SU-DHL-6 (cell line): ENCODE measurements at regions not wholly inside any gene's neighbourhood (a gene's known extent, or its start where the extent isn't known, plus 50 kb on each side); places are given as distances from the start of the nearest gene placed in this dataset.

Experiments
- H2AFZ ChIP-seq: fragments of 200-600 bp; sonication (generic); 2 replicates; pipeline ENCODE4 v1.6.1; 2014; ENCODE audit warnings: low read depth, mild to moderate bottlenecking, moderate library complexity, mixed read lengths, antibody characterized with exemption, low read length; ENCODE audit not compliant: severe bottlenecking
- H3F3A ChIP-seq: fragments of 200-600 bp; shearing (Covaris generic); 2 replicates; pipeline ENCODE4 v1.6.0; 2016; ENCODE audit warnings: antibody characterized with exemption, mild to moderate bottlenecking; ENCODE audit not compliant: insufficient read depth
- H3K27ac ChIP-seq: fragments of 200-600 bp; sonication (generic); 2 replicates; pipeline ENCODE4 v1.5.1; 2016; ENCODE audit warnings: low read depth, mild to moderate bottlenecking, low read length, moderate library complexity, mixed read lengths
- H3K27me3 ChIP-seq: fragments of 200-600 bp; sonication (generic), shearing (Covaris generic); 2 replicates; pipeline ENCODE4 v1.6.0; 2014; ENCODE audit warnings: mild to moderate bottlenecking, low read length
- H3K36me3 ChIP-seq: fragments of 200-600 bp; sonication (generic); 2 replicates; pipeline ENCODE4 v1.6.1; 2014; ENCODE audit warnings: mild to moderate bottlenecking, low read length, mixed read lengths
- H3K4me2 ChIP-seq: fragments of 300-600, 200-600 bp; shearing (Covaris generic), sonication (generic); 2 replicates; pipeline ENCODE4 v1.6.0; 2014; ENCODE audit warnings: low read length, low read depth, mild to moderate bottlenecking; ENCODE audit not compliant: poor library complexity, severe bottlenecking
- H3K4me3 ChIP-seq: fragments of 200-600 bp; sonication (generic); 2 replicates; pipeline ENCODE4 v1.5.1; 2014; ENCODE audit warnings: antibody characterized with exemption, low read length, mild to moderate bottlenecking, mixed read lengths; ENCODE audit not compliant: insufficient read depth, poor library complexity, severe bottlenecking
- H3K79me2 ChIP-seq: fragments of 200-600 bp; sonication (generic); 2 replicates; pipeline ENCODE4 v1.6.1; 2014; ENCODE audit warnings: mild to moderate bottlenecking, low read length, moderate library complexity; ENCODE audit not compliant: insufficient read depth
- H3K9ac ChIP-seq: fragments of 200-600 bp; sonication (generic); 2 replicates; pipeline ENCODE4 v1.7.0; 2014; ENCODE audit warnings: mild to moderate bottlenecking, low read length
- H3K9me2 ChIP-seq: fragments of 200-600 bp; sonication (generic); replicated peaks from 2 replicates; pipeline ENCODE4 v1.6.1; 2014; ENCODE audit warnings: low read length; ENCODE audit not compliant: insufficient read depth
- H3K9me3 ChIP-seq: fragments of 200-600 bp; sonication (generic); 2 replicates; pipeline ENCODE4 v1.6.1; 2014; ENCODE audit warnings: low read length, mixed read lengths; ENCODE audit not compliant: insufficient read depth
- H4K20me1 ChIP-seq: fragments of 200-600 bp; sonication (generic); 2 replicates; pipeline ENCODE4 v1.6.1; 2014; ENCODE audit warnings: low read depth, mild to moderate bottlenecking, antibody characterized with exemption, low read length, moderate library complexity, mixed read lengths
- EZH2phosphoT487 ChIP-seq: fragments of 200-600 bp; sonication (generic), shearing (Covaris generic); conservative IDR thresholded peaks from 2 replicates; pipeline ENCODE4 v1.6.1; 2018; ENCODE audit warnings: mild to moderate bottlenecking, antibody characterized with exemption, low read length, moderate library complexity, mixed read lengths
- TF ChIP-seq, protein P1 (sequence below): fragments of 200-600 bp; sonication (generic); IDR thresholded peaks from one replicate; pipeline ENCODE4 v1.5.1; 2017; ENCODE audit warnings: antibody characterized with exemption, mild to moderate bottlenecking, low read length, moderate library complexity; ENCODE audit not compliant: insufficient read depth, poor library complexity, severe bottlenecking

DNA sequence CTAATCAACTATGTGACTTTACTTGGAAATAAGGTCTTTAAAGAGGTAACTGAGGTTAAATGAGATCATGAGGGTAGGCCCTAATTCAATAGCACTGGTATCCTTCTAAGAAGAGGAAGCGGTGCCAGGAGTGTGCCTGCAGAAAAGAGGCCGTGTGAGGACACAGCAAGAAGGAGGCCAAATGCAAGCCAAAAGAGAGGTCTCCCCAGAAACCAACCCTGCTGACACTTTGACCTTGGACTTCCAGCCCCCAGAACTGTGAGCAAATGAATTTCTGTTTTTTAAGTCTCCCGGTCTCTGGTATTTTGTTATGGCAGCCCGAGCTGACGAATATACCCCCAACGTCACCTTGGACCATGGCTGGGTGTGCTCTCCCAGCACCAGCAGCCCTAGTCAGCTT, 257.5 kb upstream of the NCKAP5 start:
- H2AFZ ChIP-seq: no peak overlapping the region
- no peaks in the 10 kb centered on the region for H3K27me3 ChIP-seq
- H3K79me2 ChIP-seq: no peaks in the 10 kb centered on the region
- H3K27ac ChIP-seq: no peak overlapping the region
- no peaks in the 10 kb centered on the region for H3K9me2 ChIP-seq
- H3K36me3 ChIP-seq: no peaks in the 10 kb centered on the region
- H3F3A ChIP-seq: no peaks in the 10 kb centered on the region
- H3K4me3 ChIP-seq: no peak overlapping the region
- TF ChIP-seq, protein P1, sequence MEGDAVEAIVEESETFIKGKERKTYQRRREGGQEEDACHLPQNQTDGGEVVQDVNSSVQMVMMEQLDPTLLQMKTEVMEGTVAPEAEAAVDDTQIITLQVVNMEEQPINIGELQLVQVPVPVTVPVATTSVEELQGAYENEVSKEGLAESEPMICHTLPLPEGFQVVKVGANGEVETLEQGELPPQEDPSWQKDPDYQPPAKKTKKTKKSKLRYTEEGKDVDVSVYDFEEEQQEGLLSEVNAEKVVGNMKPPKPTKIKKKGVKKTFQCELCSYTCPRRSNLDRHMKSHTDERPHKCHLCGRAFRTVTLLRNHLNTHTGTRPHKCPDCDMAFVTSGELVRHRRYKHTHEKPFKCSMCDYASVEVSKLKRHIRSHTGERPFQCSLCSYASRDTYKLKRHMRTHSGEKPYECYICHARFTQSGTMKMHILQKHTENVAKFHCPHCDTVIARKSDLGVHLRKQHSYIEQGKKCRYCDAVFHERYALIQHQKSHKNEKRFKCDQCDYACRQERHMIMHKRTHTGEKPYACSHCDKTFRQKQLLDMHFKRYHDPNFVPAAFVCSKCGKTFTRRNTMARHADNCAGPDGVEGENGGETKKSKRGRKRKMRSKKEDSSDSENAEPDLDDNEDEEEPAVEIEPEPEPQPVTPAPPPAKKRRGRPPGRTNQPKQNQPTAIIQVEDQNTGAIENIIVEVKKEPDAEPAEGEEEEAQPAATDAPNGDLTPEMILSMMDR: no peak
- TF ChIP-seq EZH2phosphoT487: no peak
- H3K4me2 ChIP-seq: no peak overlapping the region
- H3K9me3 ChIP-seq: no peaks in the 10 kb centered on the region
- H3K9ac ChIP-seq: no peak overlapping the region
- no peaks in the 10 kb centered on the region for H4K20me1 ChIP-seq

DNA sequence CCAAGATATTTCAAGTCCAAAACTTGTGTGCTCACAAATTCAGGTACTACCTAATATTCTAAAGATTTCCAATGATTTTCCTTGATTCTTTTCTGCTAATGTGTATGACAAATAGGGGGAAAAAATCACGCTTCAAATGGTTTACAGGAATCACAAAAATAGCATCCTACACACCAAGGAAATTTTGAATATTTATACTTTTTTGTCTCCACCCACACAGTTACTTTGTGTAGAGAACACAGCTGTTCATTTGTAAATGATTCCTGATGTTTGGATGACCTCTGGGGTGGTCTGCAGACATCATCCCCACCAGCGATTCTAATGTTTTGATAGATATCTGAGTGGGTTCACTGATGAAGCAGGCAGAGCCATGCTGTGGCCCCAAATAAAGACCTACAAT, 260.6 kb upstream of the NCKAP5 start:
- Histone ChIP-seq H3K9me3 (no peaks in the 10 kb centered on the region), H3K79me2 (no peaks in the 10 kb centered on the region), H3K27ac (no peak overlapping the region), H3K27me3 (no peaks in the 10 kb centered on the region), H3F3A (no peaks in the 10 kb centered on the region), H4K20me1 (no peaks in the 10 kb centered on the region), H2AFZ (no peak overlapping the region), H3K4me3 (no peak overlapping the region), H3K36me3 (no peaks in the 10 kb centered on the region), H3K9ac (no peak overlapping the region), H3K4me2 (no peak overlapping the region), H3K9me2 (no peaks in the 10 kb centered on the region)
- TF ChIP-seq, protein P1: no peak
- TF ChIP-seq EZH2phosphoT487: no peak

DNA sequence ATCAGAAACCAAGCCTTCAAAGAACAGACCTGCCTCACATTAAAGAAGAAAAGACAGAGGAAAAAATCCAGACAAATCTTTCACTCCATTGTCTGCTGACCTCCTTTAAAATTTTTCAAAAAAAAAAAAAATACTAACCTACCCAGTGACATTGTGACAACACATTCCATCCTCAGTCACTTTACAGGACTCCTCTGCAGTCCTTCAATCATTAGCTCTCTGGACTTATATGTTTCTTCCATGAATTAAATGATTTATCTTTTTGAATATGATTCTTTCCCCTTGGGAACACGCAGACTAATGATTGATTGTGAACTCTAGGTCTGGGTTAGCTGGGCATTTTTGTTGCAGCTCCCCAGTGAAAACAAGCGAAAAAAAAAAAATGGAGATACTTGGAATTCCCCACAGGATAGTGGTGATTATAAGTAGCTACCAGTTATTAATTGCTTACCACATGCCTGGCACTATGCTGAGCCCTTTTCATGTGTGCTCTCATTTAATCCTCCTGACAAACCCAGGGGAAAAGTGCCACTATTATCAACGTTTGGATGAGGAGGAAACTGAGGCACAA, 261.3 kb upstream of the NCKAP5 start:
- no peak overlapping the region for H3K4me3 ChIP-seq
- no peak overlapping the region for H3K9ac ChIP-seq
- H3K9me3 ChIP-seq: no peaks in the 10 kb centered on the region
- no peak overlapping the region for H3K27ac ChIP-seq
- no peaks in the 10 kb centered on the region for H3K9me2 ChIP-seq
- H4K20me1 ChIP-seq: no peaks in the 10 kb centered on the region
- TF ChIP-seq EZH2phosphoT487: no peak
- TF ChIP-seq, protein P1: no peak
- no peaks in the 10 kb centered on the region for H3K79me2 ChIP-seq
- no peaks in the 10 kb centered on the region for H3F3A ChIP-seq
- H3K4me2 ChIP-seq: no peak overlapping the region
- H3K36me3 ChIP-seq: no peaks in the 10 kb centered on the region
- H3K27me3 ChIP-seq: no peaks in the 10 kb centered on the region
- H2AFZ ChIP-seq: no peak overlapping the region

DNA sequence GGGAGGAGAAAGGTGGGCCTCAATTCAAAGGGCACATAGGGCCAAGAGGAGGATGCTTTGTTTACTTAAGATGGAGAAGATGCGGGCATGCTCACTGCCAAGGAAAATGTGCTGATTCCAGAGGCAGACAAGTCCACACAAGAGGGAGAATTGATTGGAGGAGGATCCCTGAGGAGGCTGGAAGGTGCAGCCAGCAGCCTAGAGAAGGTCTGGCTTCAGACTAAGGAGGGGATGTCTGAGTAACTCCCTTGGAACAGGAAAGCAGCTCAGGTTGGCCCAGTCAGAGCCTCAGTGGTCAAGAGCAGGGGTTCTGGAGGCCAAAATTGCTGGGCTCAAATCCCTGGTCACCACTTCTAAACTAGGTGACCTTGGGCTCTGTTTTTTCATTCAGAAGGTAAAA, 265.5 kb upstream of the NCKAP5 start:
- Histone ChIP-seq H3K4me2 (no peak overlapping the region), H3K9ac (no peak overlapping the region), H3K36me3 (no peaks in the 10 kb centered on the region), H3K79me2 (no peaks in the 10 kb centered on the region), H2AFZ (no peak overlapping the region), H3K4me3 (no peak overlapping the region), H3K9me3 (no peaks in the 10 kb centered on the region), H3K9me2 (no peaks in the 10 kb centered on the region), H3F3A (no peaks in the 10 kb centered on the region), H4K20me1 (no peaks in the 10 kb centered on the region), H3K27ac (no peak overlapping the region), H3K27me3 (no peaks in the 10 kb centered on the region)
- TF ChIP-seq, protein P1: no peak
- TF ChIP-seq EZH2phosphoT487: no peak
